Endometrium (tissue), 2 donors: ENCODE measurements at regions not wholly inside any gene's neighbourhood (a gene's known extent, or its start where the extent isn't known, plus 50 kb on each side); places are given as distances from the start of the nearest gene placed in this dataset.

Experiments
- FAIRE-seq: peaks from 2 replicates; lab custom pipeline; 2012; peaks lifted over from hg19 to GRCh38; lab: Jason Lieb, UNC
- donor health status: control.
- donor health status: control.

DNA sequence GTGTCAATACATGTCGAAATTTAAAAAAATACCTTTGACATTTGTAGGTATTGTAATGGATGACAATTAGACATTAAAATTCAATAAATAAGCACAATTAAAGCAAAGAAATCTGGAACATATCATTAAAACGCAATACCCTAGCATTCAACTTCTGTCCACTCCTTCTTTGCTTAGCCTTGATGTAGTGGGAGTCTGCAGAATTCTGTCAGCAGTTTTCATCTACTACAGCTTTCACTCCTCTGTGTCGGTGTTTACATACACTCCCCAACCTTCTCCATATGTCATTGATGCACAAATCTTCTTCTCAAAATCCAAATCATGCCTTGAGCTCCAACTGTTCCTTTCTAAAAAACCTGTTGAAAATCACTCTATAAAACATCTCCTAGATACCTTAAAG is 1380.6 kb downstream of the DSC3 start:
- no peak for FAIRE-seq

- FAIRE-seq, result no peak
Observed at GRCh38 chr18:29660777-29661176, 1381.8 kb downstream of the DSC3 start.

DNA sequence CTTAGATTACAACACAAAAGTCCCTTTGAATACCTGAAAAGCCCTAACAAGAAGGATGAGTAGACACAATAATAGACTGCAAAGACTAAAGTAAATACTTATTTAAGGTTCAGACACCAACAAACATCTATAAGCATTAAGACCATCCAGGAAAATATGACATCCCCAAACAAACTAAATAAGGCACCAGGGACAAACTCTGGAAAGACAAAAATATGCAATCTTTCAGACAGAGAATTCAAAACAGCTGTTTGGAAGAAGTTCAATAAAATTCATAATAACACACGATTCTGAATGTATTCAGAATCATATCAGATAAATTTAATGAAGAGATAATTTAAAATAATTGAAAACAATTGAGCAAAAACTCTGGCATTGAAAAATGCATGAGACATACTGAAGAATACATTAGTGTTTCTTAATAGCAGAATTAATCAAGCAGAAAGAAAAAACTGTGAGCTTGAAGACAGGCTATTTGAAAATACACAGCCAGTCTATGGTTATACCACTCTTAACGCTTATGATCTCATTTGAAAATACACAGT is 1388.8 kb downstream of the DSC3 start:
- no peak for FAIRE-seq

GRCh38 chr18:29652797-29653196 is 1389.7 kb downstream of the DSC3 start:
- no peak for FAIRE-seq

- FAIRE-seq, result no peak
Observed at GRCh38 chr18:29651122-29651680, 1391.3 kb downstream of the DSC3 start.

GRCh38 chr18:29648891-29649290 is 1393.7 kb downstream of the DSC3 start:
- FAIRE-seq, result no peak

GRCh38 chr18:29647700-29648099 is 1394.8 kb downstream of the DSC3 start:
- no peak for FAIRE-seq

GRCh38 chr18:29644276-29644675 is 1398.3 kb downstream of the DSC3 start:
- FAIRE-seq, result no peak

GRCh38 chr18:29629493-29630036 is 1413.0 kb downstream of the DSC3 start:
- no peak for FAIRE-seq

DNA sequence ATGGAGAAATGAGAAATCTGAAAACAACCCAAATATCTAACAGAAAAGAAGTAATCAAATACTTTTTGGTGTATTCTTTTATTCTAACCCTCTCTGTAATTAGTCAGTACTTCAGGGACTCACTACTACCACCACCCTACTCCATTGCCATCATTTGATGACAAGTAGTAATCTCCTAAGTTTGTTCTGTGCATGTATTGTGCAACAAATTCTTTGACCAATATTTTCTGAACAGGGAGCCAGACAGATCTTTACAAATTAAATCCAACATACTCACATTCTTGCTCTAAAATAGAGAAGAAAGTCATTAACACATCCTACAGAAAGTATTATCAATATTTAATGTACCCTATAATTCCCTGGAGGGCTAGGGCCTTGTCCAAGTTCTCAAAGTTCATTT is 1416.4 kb downstream of the DSC3 start:
- FAIRE-seq, result no peak

- no peak for FAIRE-seq
Observed at GRCh38 chr18:29616867-29617266, 1425.7 kb downstream of the DSC3 start.

GRCh38 chr18:29608982-29609381 is 1432.1 kb upstream of the CDH2 start:
- no peak for FAIRE-seq

DNA sequence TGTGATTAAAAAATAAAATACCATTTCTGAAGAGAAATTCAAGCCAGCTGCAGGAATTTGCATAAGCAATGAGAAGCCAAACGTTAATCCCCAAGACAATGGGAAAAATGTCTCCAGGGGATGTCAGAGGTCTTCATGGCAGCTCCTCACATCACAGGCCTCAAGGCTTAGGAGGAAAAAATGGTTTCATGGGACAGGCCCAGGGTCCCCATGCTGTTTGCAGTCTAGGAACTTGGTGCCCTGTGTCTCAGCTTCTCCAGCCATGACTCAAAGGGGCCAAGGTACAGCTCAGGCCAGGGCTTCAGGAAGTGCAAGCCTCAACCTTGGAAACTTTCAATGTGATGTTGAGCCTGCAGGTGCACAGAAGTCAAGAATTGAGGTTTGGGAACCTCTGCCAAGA is 1428.4 kb upstream of the CDH2 start:
- no peak for FAIRE-seq

DNA sequence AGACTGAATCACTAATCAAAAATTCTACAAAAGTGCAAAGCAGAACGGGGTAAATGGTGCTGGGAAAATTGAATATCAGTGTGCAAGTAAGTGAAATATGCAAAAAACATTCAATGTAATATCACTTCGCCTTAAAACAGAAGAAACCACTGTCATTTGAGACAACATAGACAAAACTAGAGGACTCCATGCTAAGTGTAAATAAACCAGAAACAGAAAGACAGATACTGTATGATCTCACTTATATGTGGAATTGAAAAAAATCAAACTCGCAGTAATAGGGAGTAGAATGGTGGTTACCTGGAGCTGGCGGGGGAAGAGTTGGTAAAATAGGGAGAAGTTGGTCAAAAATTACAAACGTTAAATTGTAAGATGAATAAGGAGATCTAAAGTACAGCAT is 1420.0 kb upstream of the CDH2 start:
- FAIRE-seq, result no peak

- FAIRE-seq, result no peak
Observed at GRCh38 chr18:29594493-29594892, 1417.6 kb upstream of the CDH2 start.

- no peak for FAIRE-seq
Observed at GRCh38 chr18:29588446-29589100, 1411.6 kb upstream of the CDH2 start.

- no peak for FAIRE-seq
Observed at GRCh38 chr18:29586210-29586609, 1409.3 kb upstream of the CDH2 start.

DNA sequence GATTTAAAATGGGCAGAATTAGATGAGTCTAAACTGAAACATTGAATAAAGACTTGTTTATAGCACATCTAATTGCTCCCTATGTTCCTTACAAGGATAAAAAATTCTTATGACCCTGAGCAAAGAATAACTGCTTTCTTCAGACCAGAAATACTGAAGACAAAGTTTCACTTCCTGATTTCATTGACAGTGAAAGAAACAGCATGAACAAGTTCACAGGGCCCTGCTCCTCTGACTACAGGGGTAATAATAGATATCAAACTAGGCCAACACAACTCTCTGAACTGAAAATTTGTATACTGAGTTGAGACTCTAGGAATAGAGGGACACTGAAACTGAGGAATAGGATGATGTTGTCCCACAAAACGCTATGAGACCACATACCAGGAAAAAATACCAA is 1383.3 kb upstream of the CDH2 start:
- FAIRE-seq, result no peak

- FAIRE-seq, result no peak
Observed at GRCh38 chr18:29556070-29556469, 1379.1 kb upstream of the CDH2 start.

GRCh38 chr18:29549759-29550158 is 1372.8 kb upstream of the CDH2 start:
- no peak for FAIRE-seq

DNA sequence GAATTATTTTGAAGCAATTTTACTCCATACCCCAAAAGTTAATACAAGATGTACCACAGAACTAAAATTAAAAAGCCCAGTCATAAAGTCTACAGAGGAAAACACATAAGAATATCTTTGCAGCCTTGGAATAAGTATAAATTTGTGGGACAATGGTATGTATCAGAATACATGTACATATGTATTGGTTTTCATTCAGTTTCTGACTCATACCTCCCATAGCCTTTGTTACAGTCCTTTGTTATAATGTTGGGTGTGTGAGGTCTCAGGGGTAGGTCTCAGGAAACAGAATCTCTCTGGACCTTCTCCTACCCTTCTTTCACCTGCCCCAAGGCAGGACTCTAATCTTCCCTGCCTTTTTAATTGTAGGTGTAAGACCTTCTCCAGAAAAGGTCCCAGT is 1370.7 kb upstream of the CDH2 start:
- FAIRE-seq, result no peak

DNA sequence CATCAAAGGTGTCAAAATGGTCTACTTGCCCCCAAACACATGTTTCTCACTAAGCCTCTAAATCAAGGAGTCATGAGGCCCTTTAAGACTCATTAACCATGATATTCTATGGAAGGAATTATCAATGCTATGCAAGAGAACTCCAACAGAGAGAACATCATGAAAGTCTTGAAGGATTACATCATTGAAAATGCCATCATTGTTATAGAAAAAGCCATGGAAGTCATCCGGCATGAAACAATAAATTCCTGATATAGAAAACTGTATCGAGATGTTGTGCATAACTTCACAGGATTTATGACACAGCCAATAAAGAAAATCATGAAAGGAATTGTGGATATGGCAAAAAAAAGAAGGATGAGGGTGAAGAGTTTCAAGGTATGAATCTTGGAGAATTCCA is 1363.6 kb upstream of the CDH2 start:
- FAIRE-seq, result no peak

DNA sequence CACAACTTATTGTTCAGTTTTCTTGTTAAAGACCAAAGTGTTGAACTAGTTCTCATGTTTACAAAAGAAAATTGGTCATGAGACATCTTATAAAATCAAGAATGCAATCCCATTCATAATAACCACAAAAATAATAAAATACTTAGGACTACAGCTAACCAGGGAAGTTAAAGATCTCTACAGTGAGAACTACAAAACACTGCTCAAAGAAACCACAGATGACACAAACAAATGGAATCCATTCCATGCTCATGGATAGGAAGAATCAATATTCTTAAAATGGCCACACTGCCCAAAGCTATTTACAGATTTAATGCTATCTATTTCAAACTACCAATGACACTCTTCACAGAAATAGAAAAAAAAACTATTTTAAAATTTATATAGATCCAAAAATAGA is 1354.8 kb upstream of the CDH2 start:
- FAIRE-seq, result no peak

- no peak for FAIRE-seq
Observed at GRCh38 chr18:29523371-29523770, 1346.4 kb upstream of the CDH2 start.
